ENCODE measurements at regions not wholly inside any gene's neighbourhood (a gene's known extent, or its start where the extent isn't known, plus 50 kb on each side); places are given as distances from the start of the nearest gene placed in this dataset.

GRCh38 chr3:144624656-144625055 lies 653.0 kb downstream of the DIPK2A start:
- H3K4me1 Mint-ChIP-seq (ENCODE audit: insufficient read depth, unreplicated experiment) = no peaks in the 10 kb centered on the region
- peaks cover 13% of the 10 kb centered on the region for H3K27me3 Mint-ChIP-seq (ENCODE audit: insufficient read depth, unreplicated experiment)
- no peaks in the 10 kb centered on the region for H3K36me3 Mint-ChIP-seq (ENCODE audit: insufficient read depth, unreplicated experiment)
- no peak overlapping the region for H3K4me3 Mint-ChIP-seq (ENCODE audit: unreplicated experiment)
- no peak for TF ChIP-seq CTCF (IDR thresholded peaks at IDR 0.05; ENCODE audit: unreplicated experiment)
- intact Hi-C loops (cut with micrococcal nuclease) = loop anchor here (10.0 kb wide), 1 partner anchor 650 kb away; the partner anchor contains the start of gene DIPK2A
- H3K9me3 Mint-ChIP-seq (ENCODE audit: unreplicated experiment) = no peaks in the 10 kb centered on the region
- H3K27ac Mint-ChIP-seq (ENCODE audit: low read depth, unreplicated experiment) = no peak overlapping the region
- POLR2A ChIA-PET = no interaction called here
- no peak for DNase-seq (ENCODE audit: unreplicated experiment)
- CTCF ChIA-PET = no interaction called here
- BruUV-seq (replicated peaks) = no TSS peak

DNA sequence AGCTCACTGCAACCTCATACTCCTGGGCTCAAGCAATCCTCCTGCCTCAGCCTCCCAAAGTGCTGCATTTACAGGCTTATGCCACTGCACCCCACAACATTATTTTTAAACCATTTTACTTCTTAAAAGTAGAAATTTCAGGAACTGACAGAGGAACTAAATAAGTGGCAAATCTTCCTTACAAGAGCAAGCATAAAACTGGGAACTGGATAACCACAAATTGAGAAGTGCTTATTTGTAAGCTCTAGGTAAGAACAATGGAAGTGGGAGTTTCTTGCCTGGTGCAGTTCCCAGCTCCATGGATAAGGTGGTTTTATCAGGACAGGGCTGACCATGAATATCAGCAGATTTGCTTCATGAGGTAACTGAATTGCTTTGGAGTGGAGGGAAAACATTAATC lies 655.2 kb downstream of the DIPK2A start:
- intact Hi-C loops (cut with micrococcal nuclease) = loop anchor here (10.0 kb wide), 1 partner anchor 652 kb away; the partner anchor contains the start of gene DIPK2A
- peaks cover 13% of the 10 kb centered on the region for H3K27me3 Mint-ChIP-seq (ENCODE audit: insufficient read depth, unreplicated experiment)
- no peaks in the 10 kb centered on the region for H3K4me1 Mint-ChIP-seq (ENCODE audit: insufficient read depth, unreplicated experiment)
- no peaks in the 10 kb centered on the region for H3K36me3 Mint-ChIP-seq (ENCODE audit: insufficient read depth, unreplicated experiment)
- CTCF ChIA-PET = no interaction called here
- no peak for DNase-seq (ENCODE audit: unreplicated experiment)
- TF ChIP-seq CTCF (IDR thresholded peaks at IDR 0.05; ENCODE audit: unreplicated experiment) = no peak
- H3K9me3 Mint-ChIP-seq (ENCODE audit: unreplicated experiment) = no peaks in the 10 kb centered on the region
- BruUV-seq (replicated peaks) = no TSS peak
- no peak overlapping the region for H3K27ac Mint-ChIP-seq (ENCODE audit: low read depth, unreplicated experiment)
- H3K4me3 Mint-ChIP-seq (ENCODE audit: unreplicated experiment) = no peak overlapping the region
- POLR2A ChIA-PET = no interaction called here

DNA sequence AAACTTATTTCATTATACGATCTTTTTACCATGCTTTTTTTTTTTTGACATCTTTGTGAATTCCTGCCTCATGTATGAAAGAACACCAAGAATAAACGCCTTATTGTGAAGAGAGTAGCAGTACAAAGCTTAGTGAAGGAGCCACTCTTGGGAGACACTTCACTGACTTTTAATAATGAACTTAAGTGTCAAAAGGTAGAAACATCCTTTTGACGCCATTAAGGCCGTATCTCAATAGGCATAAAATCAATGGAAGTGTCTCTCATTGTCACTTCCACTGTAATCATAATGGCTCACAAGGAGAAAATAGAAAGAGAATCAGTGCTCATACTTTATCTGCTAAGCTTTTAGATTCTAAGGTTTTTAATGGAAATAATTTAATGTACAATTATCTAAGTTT lies 657.8 kb downstream of the DIPK2A start:
- Mint-ChIP-seq H3K27ac (ENCODE audit: low read depth, unreplicated experiment) (no peak overlapping the region), H3K4me3 (ENCODE audit: unreplicated experiment) (no peak overlapping the region), H3K4me1 (ENCODE audit: insufficient read depth, unreplicated experiment) (no peaks in the 10 kb centered on the region), H3K27me3 (ENCODE audit: insufficient read depth, unreplicated experiment) (peaks cover 13% of the 10 kb centered on the region), H3K9me3 (ENCODE audit: unreplicated experiment) (no peaks in the 10 kb centered on the region), H3K36me3 (ENCODE audit: insufficient read depth, unreplicated experiment) (no peaks in the 10 kb centered on the region)
- BruUV-seq (replicated peaks) = no TSS peak
- no peak for DNase-seq (ENCODE audit: unreplicated experiment)
- POLR2A ChIA-PET = no interaction called here
- TF ChIP-seq CTCF (IDR thresholded peaks at IDR 0.05; ENCODE audit: unreplicated experiment) = no peak
- intact Hi-C loops (cut with micrococcal nuclease) = loop anchor here (10.0 kb wide), 1 partner anchor 655 kb away; the partner anchor contains the start of gene DIPK2A
- CTCF ChIA-PET = no interaction called here

DNA sequence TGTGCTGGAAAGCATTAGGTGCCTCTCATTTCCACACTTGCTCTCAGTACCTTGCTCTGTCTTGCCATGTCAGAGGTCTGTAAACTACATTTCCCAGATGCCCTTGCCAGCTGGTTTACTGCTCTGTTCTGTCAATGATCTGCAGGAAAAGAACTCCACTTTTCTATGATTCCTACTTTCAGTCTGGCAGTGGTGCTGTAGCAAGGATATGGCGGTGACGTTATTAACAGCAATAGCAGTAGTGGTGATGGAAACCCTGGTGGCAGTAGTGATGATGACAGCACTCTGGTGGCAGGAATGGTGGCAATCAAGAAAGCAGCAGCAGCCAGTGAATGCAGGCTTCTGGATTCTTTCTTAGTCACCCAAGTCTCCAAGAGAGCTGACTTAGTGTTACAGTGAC lies 665.2 kb downstream of the DIPK2A start:
- no peaks in the 10 kb centered on the region for H3K27me3 Mint-ChIP-seq (ENCODE audit: insufficient read depth, unreplicated experiment)
- no peak overlapping the region for H3K27ac Mint-ChIP-seq (ENCODE audit: low read depth, unreplicated experiment)
- no peaks in the 10 kb centered on the region for H3K9me3 Mint-ChIP-seq (ENCODE audit: unreplicated experiment)
- no peaks in the 10 kb centered on the region for H3K36me3 Mint-ChIP-seq (ENCODE audit: insufficient read depth, unreplicated experiment)
- no peaks in the 10 kb centered on the region for H3K4me1 Mint-ChIP-seq (ENCODE audit: insufficient read depth, unreplicated experiment)
- no TSS peak for BruUV-seq (replicated peaks)
- H3K4me3 Mint-ChIP-seq (ENCODE audit: unreplicated experiment) = no peak overlapping the region
- no peak for DNase-seq (ENCODE audit: unreplicated experiment)
- POLR2A ChIA-PET = interaction anchor here (0.6 kb wide), 1 partner anchor 58 kb away, joined by 3 read pairs; no protein-coding TSS in a partner anchor
- CTCF ChIA-PET = no interaction called here
- intact Hi-C loops (cut with micrococcal nuclease) = no loop called here
- TF ChIP-seq CTCF (IDR thresholded peaks at IDR 0.05; ENCODE audit: unreplicated experiment) = no peak
